GM12878 (cell line): ENCODE measurements at regions not wholly inside any gene's neighbourhood (a gene's known extent, or its start where the extent isn't known, plus 50 kb on each side); places are given as distances from the start of the nearest gene placed in this dataset.

Experiments used
- ATAC-seq: fragments of 200-7000 bp; cut with Tn5 transposase; 3 replicates; pipeline ENCODE4 v1.9.1; 2020; ENCODE audit warnings: mild to moderate bottlenecking, moderate library complexity
- BruUV-seq: library from RNA; stranded (reverse); fragments of 400-500 nt; replicated peaks from 2 replicates; lab custom pipeline; 2021; lab: Mats Ljungman, UMichigan
- CTCF ChIA-PET: fragments of 300-600 bp; sonication (Branson Sonifier 250); formaldehyde crosslinking; extraction: SDS; loops from one replicate; lab custom pipeline; 2021; ENCODE audit warnings: inconsistent platforms; lab: Yijun Ruan, JAX
- POLR2A ChIA-PET: fragments of 350-600 bp; formaldehyde crosslinking; extraction: SDS; loops from one replicate; lab custom pipeline; 2021; ENCODE audit warnings: inconsistent platforms; lab: Charles Lee
- RAD21 ChIA-PET: fragments of 300-600 bp; sonication (Branson Sonifier 250); formaldehyde crosslinking; loops from one replicate; lab custom pipeline; 2023; ENCODE audit warnings: antibody characterized with exemption; ENCODE audit not compliant: unreplicated experiment; lab: Charles Lee
- SMC1A ChIA-PET: fragments of 300-600 bp; sonication (Branson Sonifier 250); formaldehyde crosslinking; loops from one replicate; lab custom pipeline; 2023; ENCODE audit not compliant: unreplicated experiment, uncharacterized antibody; lab: Charles Lee
- DNase-seq: peaks from one replicate; pipeline ENCODE4 v3.0.0-alpha.2; 2011; ENCODE audit warnings: low read depth, low spot score
- FAIRE-seq: peaks from 3 replicates; lab custom pipeline; 2011; peaks lifted over from hg19 to GRCh38; lab: Jason Lieb, UNC
- H2AFZ ChIP-seq: 2 replicates; pipeline ENCODE4 v1.6.0; 2011; ENCODE audit warnings: low read depth, low read length, control low read depth; ENCODE audit not compliant: control insufficient read depth
- H3K27ac ChIP-seq: 2 replicates; pipeline ENCODE4 v1.5.1; 2011; ENCODE audit warnings: control low read depth; ENCODE audit not compliant: control insufficient read depth, insufficient read depth
- H3K27me3 ChIP-seq, 2 experiments: replicated peaks in 1 of 2; 2 replicates each; pipeline versions ENCODE4 v1.6.0 to v1.6.1; 2011; ENCODE audit warnings: low read length in 1 of 2; ENCODE audit not compliant: control insufficient read depth in 2 of 2, insufficient read depth in 2 of 2
- H3K36me3 ChIP-seq, 2 experiments: 2 replicates each; pipeline ENCODE4 v1.5.1; 2011; ENCODE audit warnings: low read length in 1 of 2; ENCODE audit not compliant: control insufficient read depth in 2 of 2, insufficient read depth in 2 of 2
- H3K4me1 ChIP-seq: 2 replicates; pipeline ENCODE4 v1.6.1; 2011; ENCODE audit warnings: mild to moderate bottlenecking, low read length, moderate library complexity, mixed read lengths; ENCODE audit not compliant: control insufficient read depth, insufficient read depth
- H3K4me2 ChIP-seq: 2 replicates; pipeline ENCODE4 v1.6.0; 2011; ENCODE audit warnings: control low read depth; ENCODE audit not compliant: control insufficient read depth, insufficient read depth
- H3K4me3 ChIP-seq: fragments of 200-600 bp; sonication (generic); 2 replicates; pipeline ENCODE4 v1.5.1; 2016
- H3K79me2 ChIP-seq: 2 replicates; pipeline ENCODE4 v1.6.0; 2011; ENCODE audit warnings: low read length; ENCODE audit not compliant: control insufficient read depth, insufficient read depth
- H3K9ac ChIP-seq: 2 replicates; pipeline ENCODE4 v1.8.0; 2011; ENCODE audit warnings: low read length, control low read depth, mixed read lengths; ENCODE audit not compliant: control insufficient read depth, insufficient read depth
- H3K9me3 ChIP-seq: replicated peaks from 3 replicates; pipeline ENCODE4 v1.5.1; 2011; ENCODE audit warnings: mild to moderate bottlenecking, low read length; ENCODE audit not compliant: control insufficient read depth, insufficient read depth
- H4K20me1 ChIP-seq: 2 replicates; pipeline ENCODE4 v1.6.0; 2011; ENCODE audit not compliant: control insufficient read depth, insufficient read depth
- ASH2L ChIP-seq: fragments of 300-600, 200-600 bp; sonication (generic); IDR thresholded peaks from 2 replicates; pipeline ENCODE4 v1.6.1; 2017; ENCODE audit warnings: low read depth, mild to moderate bottlenecking, borderline replicate concordance
- CHD2 ChIP-seq: IDR thresholded peaks from 2 replicates; pipeline ENCODE4 v1.6.1; 2011; ENCODE audit warnings: low read depth, low read length, improper control_type of control experiment, borderline replicate concordance
- IKZF2 ChIP-seq, 2 experiments: fragments of 450-650 bp; IDR thresholded peaks; 2 replicates each; pipeline ENCODE4 v1.6.1; 2017; ENCODE audit warnings: mild to moderate bottlenecking in 2 of 2, moderate library complexity in 2 of 2
- JUNB ChIP-seq: IDR thresholded peaks from 2 replicates; pipeline ENCODE4 v1.6.1; 2016; ENCODE audit warnings: antibody characterized with exemption, mild to moderate bottlenecking
- JUND ChIP-seq: IDR thresholded peaks from 2 replicates; pipeline ENCODE4 v1.6.1; 2012; ENCODE audit warnings: low read depth, mild to moderate bottlenecking, low read length, improper control_type of control experiment, moderate library complexity
- LARP7 ChIP-seq: fragments of 450-650 bp; IDR thresholded peaks from 2 replicates; pipeline ENCODE4 v1.6.1; 2017; ENCODE audit warnings: mild to moderate bottlenecking
- PAX5 ChIP-seq: IDR thresholded peaks from 2 replicates; pipeline ENCODE4 v1.6.1; 2011; ENCODE audit warnings: low read depth, low read length, borderline replicate concordance
- SMAD5 ChIP-seq: IDR thresholded peaks from 2 replicates; pipeline ENCODE4 v1.6.1; 2016; ENCODE audit warnings: antibody characterized with exemption, low read depth
- SP1 ChIP-seq: IDR thresholded peaks from one replicate; pipeline ENCODE4 v1.6.1; 2011; ENCODE audit warnings: low read depth, low read length
- TCF7 ChIP-seq: IDR thresholded peaks from 2 replicates; pipeline ENCODE4 v1.6.1; 2014; ENCODE audit warnings: antibody characterized with exemption, borderline replicate concordance
- WRNIP1 ChIP-seq: IDR thresholded peaks from 2 replicates; pipeline ENCODE4 v1.6.1; 2011; ENCODE audit warnings: low read depth, low read length, improper control_type of control experiment, borderline replicate concordance
- ZNF207 ChIP-seq: fragments of 450-650 bp; IDR thresholded peaks from 2 replicates; pipeline ENCODE4 v1.6.1; 2014; ENCODE audit warnings: antibody characterized with exemption, mild to moderate bottlenecking, borderline replicate concordance
- ZNF24 ChIP-seq: fragments of 450-650 bp; IDR thresholded peaks from 2 replicates; pipeline ENCODE4 v1.6.1; 2017; ENCODE audit warnings: antibody characterized with exemption, mild to moderate bottlenecking
- in situ Hi-C: fragments of 300-500 bp; cut with MboI; formaldehyde crosslinking; loops from 9 replicates; pipeline ENCODE4 v1.14.3; 2018; ENCODE audit warnings: mixed read lengths
- intact Hi-C: fragments of 100-400 bp; cut with micrococcal nuclease; formaldehyde crosslinking; loops from one replicate; pipeline ENCODE4 v1.14.2; 2022; ENCODE audit not compliant: unreplicated experiment
- TF ChIP-seq, protein P1 (sequence below): fragments of 450-650 bp; IDR thresholded peaks from 2 replicates; pipeline ENCODE4 v1.6.1; 2017; ENCODE audit warnings: mild to moderate bottlenecking, moderate library complexity
- TF ChIP-seq, protein P2 (sequence below): fragments of 450-650 bp; formaldehyde crosslinking; IDR thresholded peaks from 2 replicates; pipeline ENCODE4 v1.5.0; 2022; ENCODE audit warnings: mild to moderate bottlenecking, missing genetic modification characterization
- TF ChIP-seq, protein P3 (sequence below): fragments of 150-350 bp; IDR thresholded peaks from 2 replicates; pipeline ENCODE4 v1.6.1; 2014; ENCODE audit warnings: mild to moderate bottlenecking, low read depth, low read length

DNA sequence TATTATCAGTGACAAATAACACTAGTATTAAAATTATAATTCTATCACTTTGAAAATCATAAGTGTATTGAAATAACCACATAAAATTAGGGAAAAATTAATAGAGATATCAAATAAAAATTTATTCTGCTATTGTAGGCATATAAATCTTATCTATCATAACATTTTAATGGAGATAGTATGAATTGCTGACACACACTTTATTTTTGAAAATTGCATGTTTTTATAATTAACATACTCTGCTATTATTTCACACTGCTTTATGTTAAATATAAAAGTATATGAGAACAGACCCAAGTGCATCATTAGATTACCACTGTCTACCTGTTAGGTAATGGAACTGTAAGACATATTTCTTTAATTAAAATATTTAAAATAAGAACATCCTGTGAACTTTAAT is 2150.2 kb downstream of the ARAP2 start:
- SMC1A ChIA-PET, result no interaction called here
- no peaks in the 10 kb centered on the region for H3K9me3 ChIP-seq
- TF ChIP-seq IKZF2 (IDR thresholded peaks at IDR 0.05), result no peak
- TF ChIP-seq LARP7, result no peak
- TF ChIP-seq CHD2, result no peak
- no peak for TF ChIP-seq SP1
- TF ChIP-seq, protein P1, sequence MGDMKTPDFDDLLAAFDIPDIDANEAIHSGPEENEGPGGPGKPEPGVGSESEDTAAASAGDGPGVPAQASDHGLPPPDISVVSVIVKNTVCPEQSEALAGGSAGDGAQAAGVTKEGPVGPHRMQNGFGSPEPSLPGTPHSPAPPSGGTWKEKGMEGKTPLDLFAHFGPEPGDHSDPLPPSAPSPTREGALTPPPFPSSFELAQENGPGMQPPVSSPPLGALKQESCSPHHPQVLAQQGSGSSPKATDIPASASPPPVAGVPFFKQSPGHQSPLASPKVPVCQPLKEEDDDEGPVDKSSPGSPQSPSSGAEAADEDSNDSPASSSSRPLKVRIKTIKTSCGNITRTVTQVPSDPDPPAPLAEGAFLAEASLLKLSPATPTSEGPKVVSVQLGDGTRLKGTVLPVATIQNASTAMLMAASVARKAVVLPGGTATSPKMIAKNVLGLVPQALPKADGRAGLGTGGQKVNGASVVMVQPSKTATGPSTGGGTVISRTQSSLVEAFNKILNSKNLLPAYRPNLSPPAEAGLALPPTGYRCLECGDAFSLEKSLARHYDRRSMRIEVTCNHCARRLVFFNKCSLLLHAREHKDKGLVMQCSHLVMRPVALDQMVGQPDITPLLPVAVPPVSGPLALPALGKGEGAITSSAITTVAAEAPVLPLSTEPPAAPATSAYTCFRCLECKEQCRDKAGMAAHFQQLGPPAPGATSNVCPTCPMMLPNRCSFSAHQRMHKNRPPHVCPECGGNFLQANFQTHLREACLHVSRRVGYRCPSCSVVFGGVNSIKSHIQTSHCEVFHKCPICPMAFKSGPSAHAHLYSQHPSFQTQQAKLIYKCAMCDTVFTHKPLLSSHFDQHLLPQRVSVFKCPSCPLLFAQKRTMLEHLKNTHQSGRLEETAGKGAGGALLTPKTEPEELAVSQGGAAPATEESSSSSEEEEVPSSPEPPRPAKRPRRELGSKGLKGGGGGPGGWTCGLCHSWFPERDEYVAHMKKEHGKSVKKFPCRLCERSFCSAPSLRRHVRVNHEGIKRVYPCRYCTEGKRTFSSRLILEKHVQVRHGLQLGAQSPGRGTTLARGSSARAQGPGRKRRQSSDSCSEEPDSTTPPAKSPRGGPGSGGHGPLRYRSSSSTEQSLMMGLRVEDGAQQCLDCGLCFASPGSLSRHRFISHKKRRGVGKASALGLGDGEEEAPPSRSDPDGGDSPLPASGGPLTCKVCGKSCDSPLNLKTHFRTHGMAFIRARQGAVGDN, result no peak
- no peak for TF ChIP-seq TCF7
- no peak for TF ChIP-seq WRNIP1
- TF ChIP-seq ZNF207, result no peak
- TF ChIP-seq ASH2L, result no peak
- no peak for TF ChIP-seq JUND
- TF ChIP-seq, protein P2, sequence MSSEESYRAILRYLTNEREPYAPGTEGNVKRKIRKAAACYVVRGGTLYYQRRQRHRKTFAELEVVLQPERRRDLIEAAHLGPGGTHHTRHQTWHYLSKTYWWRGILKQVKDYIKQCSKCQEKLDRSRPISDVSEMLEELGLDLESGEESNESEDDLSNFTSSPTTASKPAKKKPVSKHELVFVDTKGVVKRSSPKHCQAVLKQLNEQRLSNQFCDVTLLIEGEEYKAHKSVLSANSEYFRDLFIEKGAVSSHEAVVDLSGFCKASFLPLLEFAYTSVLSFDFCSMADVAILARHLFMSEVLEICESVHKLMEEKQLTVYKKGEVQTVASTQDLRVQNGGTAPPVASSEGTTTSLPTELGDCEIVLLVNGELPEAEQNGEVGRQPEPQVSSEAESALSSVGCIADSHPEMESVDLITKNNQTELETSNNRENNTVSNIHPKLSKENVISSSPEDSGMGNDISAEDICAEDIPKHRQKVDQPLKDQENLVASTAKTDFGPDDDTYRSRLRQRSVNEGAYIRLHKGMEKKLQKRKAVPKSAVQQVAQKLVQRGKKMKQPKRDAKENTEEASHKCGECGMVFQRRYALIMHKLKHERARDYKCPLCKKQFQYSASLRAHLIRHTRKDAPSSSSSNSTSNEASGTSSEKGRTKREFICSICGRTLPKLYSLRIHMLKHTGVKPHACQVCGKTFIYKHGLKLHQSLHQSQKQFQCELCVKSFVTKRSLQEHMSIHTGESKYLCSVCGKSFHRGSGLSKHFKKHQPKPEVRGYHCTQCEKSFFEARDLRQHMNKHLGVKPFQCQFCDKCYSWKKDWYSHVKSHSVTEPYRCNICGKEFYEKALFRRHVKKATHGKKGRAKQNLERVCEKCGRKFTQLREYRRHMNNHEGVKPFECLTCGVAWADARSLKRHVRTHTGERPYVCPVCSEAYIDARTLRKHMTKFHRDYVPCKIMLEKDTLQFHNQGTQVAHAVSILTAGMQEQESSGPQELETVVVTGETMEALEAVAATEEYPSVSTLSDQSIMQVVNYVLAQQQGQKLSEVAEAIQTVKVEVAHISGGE, result no peak
- TF ChIP-seq JUNB, result no peak
- TF ChIP-seq, protein P3, sequence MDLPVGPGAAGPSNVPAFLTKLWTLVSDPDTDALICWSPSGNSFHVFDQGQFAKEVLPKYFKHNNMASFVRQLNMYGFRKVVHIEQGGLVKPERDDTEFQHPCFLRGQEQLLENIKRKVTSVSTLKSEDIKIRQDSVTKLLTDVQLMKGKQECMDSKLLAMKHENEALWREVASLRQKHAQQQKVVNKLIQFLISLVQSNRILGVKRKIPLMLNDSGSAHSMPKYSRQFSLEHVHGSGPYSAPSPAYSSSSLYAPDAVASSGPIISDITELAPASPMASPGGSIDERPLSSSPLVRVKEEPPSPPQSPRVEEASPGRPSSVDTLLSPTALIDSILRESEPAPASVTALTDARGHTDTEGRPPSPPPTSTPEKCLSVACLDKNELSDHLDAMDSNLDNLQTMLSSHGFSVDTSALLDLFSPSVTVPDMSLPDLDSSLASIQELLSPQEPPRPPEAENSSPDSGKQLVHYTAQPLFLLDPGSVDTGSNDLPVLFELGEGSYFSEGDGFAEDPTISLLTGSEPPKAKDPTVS, result no peak
- TF ChIP-seq PAX5, result no peak
- TF ChIP-seq ZNF24, result no peak
- TF ChIP-seq SMAD5, result no peak

More for the DNA sequence above, 2150.2 kb downstream of the ARAP2 start:
- no peaks in the 10 kb centered on the region for H3K4me1 ChIP-seq
- RAD21 ChIA-PET, result no interaction called here
- in situ Hi-C loops, result no loop called here
- H3K27me3 ChIP-seq, result no peaks in the 10 kb centered on the region
- no peak overlapping the region for H3K4me2 ChIP-seq
- H2AFZ ChIP-seq, result no peak overlapping the region
- BruUV-seq, result no TSS peak
- H3K27ac ChIP-seq, result no peak overlapping the region
- DNase-seq, result no peak
- intact Hi-C loops, result no loop called here
- H3K36me3 ChIP-seq, result no peaks in the 10 kb centered on the region
- H3K9ac ChIP-seq, result no peak overlapping the region
- no peak for FAIRE-seq
- no peak for ATAC-seq
- H4K20me1 ChIP-seq, result no peaks in the 10 kb centered on the region
- CTCF ChIA-PET, result no interaction called here
- H3K79me2 ChIP-seq, result no peaks in the 10 kb centered on the region
- POLR2A ChIA-PET, result no interaction called here
- H3K4me3 ChIP-seq, result no peak overlapping the region
